GM12878 (cell line): ENCODE measurements at regions not wholly inside any gene's neighbourhood (a gene's known extent, or its start where the extent isn't known, plus 50 kb on each side); places are given as distances from the start of the nearest gene placed in this dataset.

Experiments
- BCL11A ChIP-seq: IDR thresholded peaks from 2 replicates; pipeline ENCODE4 v1.6.1; 2011; ENCODE audit warnings: low read depth, low read length
- CBFB ChIP-seq: IDR thresholded peaks from 2 replicates; pipeline ENCODE4 v1.6.1; 2016; ENCODE audit warnings: antibody characterized with exemption, low read depth
- E2F4 ChIP-seq: IDR thresholded peaks from 2 replicates; pipeline ENCODE4 v1.6.1; 2012; ENCODE audit warnings: low read depth, low read length, improper control_type of control experiment
- EZH2 ChIP-seq: IDR thresholded peaks from 2 replicates; pipeline ENCODE4 v1.6.1; 2012; ENCODE audit warnings: low read depth, mild to moderate bottlenecking, control low read depth, inconsistent platforms, low read length, borderline replicate concordance; ENCODE audit not compliant: control insufficient read depth
- HCFC1 ChIP-seq: fragments of 150-350 bp; IDR thresholded peaks from 2 replicates; pipeline ENCODE4 v1.6.1; 2014; ENCODE audit warnings: low read length
- HDGF ChIP-seq: fragments of 450-650 bp; IDR thresholded peaks from 2 replicates; pipeline ENCODE4 v1.6.1; 2016; ENCODE audit warnings: antibody characterized with exemption
- IKZF2 ChIP-seq, 2 experiments: fragments of 450-650 bp; IDR thresholded peaks; 2 replicates each; pipeline ENCODE4 v1.6.1; 2017; ENCODE audit warnings: mild to moderate bottlenecking in 2 of 2, moderate library complexity in 2 of 2
- IRF3 ChIP-seq: fragments of 450-650 bp; IDR thresholded peaks from 2 replicates; pipeline ENCODE4 v1.6.1; 2014; ENCODE audit warnings: mild to moderate bottlenecking
- MEF2B ChIP-seq: fragments of 450-650 bp; IDR thresholded peaks from 2 replicates; pipeline ENCODE4 v1.6.1; 2018; ENCODE audit warnings: mild to moderate bottlenecking, moderate library complexity; ENCODE audit not compliant: partially characterized antibody, poor library complexity, severe bottlenecking
- MLLT1 ChIP-seq: fragments of 450-650 bp; IDR thresholded peaks from 2 replicates; pipeline ENCODE4 v1.6.1; 2016; ENCODE audit warnings: mild to moderate bottlenecking
- PML ChIP-seq: IDR thresholded peaks from 2 replicates; pipeline ENCODE4 v1.6.1; 2012; ENCODE audit warnings: low read length, inconsistent platforms
- RBBP5 ChIP-seq: fragments of 200-600 bp; sonication (generic); conservative IDR thresholded peaks from 2 replicates; pipeline ENCODE4 v1.6.1; 2016
- RCOR1 ChIP-seq: conservative IDR thresholded peaks from 2 replicates; pipeline ENCODE4 v1.6.1; 2012; ENCODE audit warnings: low read depth, low read length, improper control_type of control experiment
- SIX5 ChIP-seq: IDR thresholded peaks from 2 replicates; pipeline ENCODE4 v1.6.1; 2011; ENCODE audit warnings: mild to moderate bottlenecking, low read depth, low read length, moderate library complexity; ENCODE audit not compliant: severe bottlenecking
- SMAD1 ChIP-seq: fragments of 450-650 bp; IDR thresholded peaks from 2 replicates; pipeline ENCODE4 v1.6.1; 2018; ENCODE audit warnings: mild to moderate bottlenecking, low read depth; ENCODE audit not compliant: partially characterized antibody
- SPI1 ChIP-seq: IDR thresholded peaks from 2 replicates; pipeline ENCODE4 v1.6.1; 2011; ENCODE audit warnings: low read depth, mild to moderate bottlenecking, low read length, moderate library complexity, borderline replicate concordance; ENCODE audit not compliant: insufficient read depth
- SUZ12 ChIP-seq: fragments of 200-600 bp; sonication (generic); IDR thresholded peaks from one replicate; pipeline ENCODE4 v1.6.1; 2018; ENCODE audit warnings: antibody characterized with exemption, mild to moderate bottlenecking; ENCODE audit not compliant: unreplicated experiment
- TAF1 ChIP-seq: IDR thresholded peaks from 2 replicates; pipeline ENCODE4 v1.6.1; 2011; ENCODE audit warnings: mild to moderate bottlenecking, low read depth, low read length, borderline replicate concordance
- YY1 ChIP-seq: IDR thresholded peaks from 2 replicates; pipeline ENCODE4 v1.6.1; 2011; ENCODE audit warnings: low read depth, mild to moderate bottlenecking, low read length
- ZNF207 ChIP-seq: fragments of 450-650 bp; IDR thresholded peaks from 2 replicates; pipeline ENCODE4 v1.6.1; 2014; ENCODE audit warnings: antibody characterized with exemption, mild to moderate bottlenecking, borderline replicate concordance
- ZNF217 ChIP-seq: fragments of 450-650 bp; IDR thresholded peaks from 2 replicates; pipeline ENCODE4 v1.6.1; 2017; ENCODE audit warnings: antibody characterized with exemption, mild to moderate bottlenecking
- ZNF24 ChIP-seq: fragments of 450-650 bp; IDR thresholded peaks from 2 replicates; pipeline ENCODE4 v1.6.1; 2017; ENCODE audit warnings: antibody characterized with exemption, mild to moderate bottlenecking
- ZNF384 ChIP-seq: IDR thresholded peaks from 2 replicates; pipeline ENCODE4 v1.6.1; 2012; ENCODE audit warnings: low read depth, mild to moderate bottlenecking, low read length, improper control_type of control experiment, borderline replicate concordance
- ZNF687 ChIP-seq: fragments of 450-650 bp; IDR thresholded peaks from 2 replicates; pipeline ENCODE4 v1.6.1; 2017; ENCODE audit warnings: mild to moderate bottlenecking, moderate library complexity

- TF ChIP-seq ZNF687 (0 out of 2 replicates have a peak, but pooled peaks have one; percentile 40), ZNF384 (no peak), ZNF217 (no peak), ZNF24 (no peak), PML (no peak; the same call in 1 of the 2 replicates), EZH2 (no peak), SUZ12 (no peak), SIX5 (peak; percentile 52), TAF1 (peak; percentile 63; the same call in 1 of the 2 replicates), HCFC1 (peak; percentile 78), YY1 (peak; percentile 50; the same call in 1 of the 2 replicates), SMAD1 (no peak), SPI1 (no peak), MLLT1 (no peak), IKZF2 (IDR thresholded peaks at IDR 0.05) (no peak), IRF3 (no peak), MEF2B (no peak), BCL11A (no peak), E2F4 (peak; percentile 53; the same call in 1 of the 2 replicates), RBBP5 (no peak), CBFB (no peak), HDGF (no peak), RCOR1 (0 out of 2 replicates have a peak, but pooled peaks have one; percentile 49), ZNF207 (no peak)
Measured at GRCh38 chr22:46035742-46036557, 59.0 kb upstream of the WNT7B start (continued).
